Inflammatory macrophage (primary cell): ENCODE measurements at regions not wholly inside any gene's neighbourhood (a gene's known extent, or its start where the extent isn't known, plus 50 kb on each side); places are given as distances from the start of the nearest gene placed in this dataset.
A peak's percentile ranks its signal among the peaks of the same experiment; 100 is the strongest.

Source experiments
- DNase-seq, 2 donors: peaks; one replicate each; pipeline ENCODE4 v3.0.0-alpha.2; 2020 to 2022

- DNase-seq: no peak
These were observed 53.6 kb upstream of the TPM4 start for GRCh38 chr19:16022681-16023080.

- DNase-seq: no peak
These were observed 53.0 kb upstream of the TPM4 start for GRCh38 chr19:16023146-16023915.

GRCh38 chr19:16024266-16025107, 51.8 kb upstream of the TPM4 start:
- DNase-seq: no peak

- peak; percentile 34 to 69 for DNase-seq
These were observed 50.9 kb upstream of the TPM4 start for GRCh38 chr19:16025108-16026101.

- no peak for DNase-seq
These were observed 50.2 kb upstream of the TPM4 start for GRCh38 chr19:16026131-16026530.
